ENCODE measurements at regions not wholly inside any gene's neighbourhood (a gene's known extent, or its start where the extent isn't known, plus 50 kb on each side); places are given as distances from the start of the nearest gene placed in this dataset.

- H3K27ac ChIP-seq (ENCODE audit: low read length), result no peak overlapping the region
- no peak overlapping the region for H3K4me3 ChIP-seq (ENCODE audit: low read length)
- H3K36me3 ChIP-seq (ENCODE audit: control insufficient read depth, insufficient read depth, low read length), result no peaks in the 10 kb centered on the region
- no peak for DNase-seq
- no peaks in the 10 kb centered on the region for H3K4me1 ChIP-seq (ENCODE audit: control insufficient read depth, insufficient read depth, low read length)
- H3K9me3 ChIP-seq (ENCODE audit: control insufficient read depth, low read depth, low read length), result no peaks in the 10 kb centered on the region
- H3K27me3 ChIP-seq (ENCODE audit: control insufficient read depth, insufficient read depth, low read length), result no peaks in the 10 kb centered on the region
- no CpG with 5 or more reads among the region's 3 CpGs for WGBS (ENCODE audit: insufficient coverage, low lambda C conversion rate)
Measured at GRCh38 chr4:159443975-159444374, 341.1 kb downstream of the RAPGEF2 start.

GRCh38 chr4:159444678-159445077, 341.8 kb downstream of the RAPGEF2 start:
- Histone ChIP-seq H3K4me1 (ENCODE audit: control insufficient read depth, insufficient read depth, low read length) (no peaks in the 10 kb centered on the region), H3K9me3 (ENCODE audit: control insufficient read depth, low read depth, low read length) (no peaks in the 10 kb centered on the region), H3K36me3 (ENCODE audit: control insufficient read depth, insufficient read depth, low read length) (no peaks in the 10 kb centered on the region), H3K27ac (ENCODE audit: low read length) (no peak overlapping the region), H3K4me3 (ENCODE audit: low read length) (no peak overlapping the region), H3K27me3 (ENCODE audit: control insufficient read depth, insufficient read depth, low read length) (no peaks in the 10 kb centered on the region)
- no peak for DNase-seq
- no CpG with 5 or more reads among the region's 1 CpG for WGBS (ENCODE audit: insufficient coverage, low lambda C conversion rate)

GRCh38 chr4:159445692-159446091, 342.8 kb downstream of the RAPGEF2 start:
- Histone ChIP-seq H3K27me3 (ENCODE audit: control insufficient read depth, insufficient read depth, low read length) (no peaks in the 10 kb centered on the region), H3K27ac (ENCODE audit: low read length) (no peak overlapping the region), H3K4me3 (ENCODE audit: low read length) (no peak overlapping the region), H3K9me3 (ENCODE audit: control insufficient read depth, low read depth, low read length) (no peaks in the 10 kb centered on the region), H3K36me3 (ENCODE audit: control insufficient read depth, insufficient read depth, low read length) (no peaks in the 10 kb centered on the region), H3K4me1 (ENCODE audit: control insufficient read depth, insufficient read depth, low read length) (no peaks in the 10 kb centered on the region)
- no peak for DNase-seq
- WGBS (ENCODE audit: insufficient coverage, low lambda C conversion rate), result no CpG with 5 or more reads among the region's 2 CpGs

GRCh38 chr4:159446266-159446976, 343.5 kb downstream of the RAPGEF2 start:
- peak; percentile 45 to 50 for DNase-seq
- no CpG with 5 or more reads among the region's 6 CpGs for WGBS (ENCODE audit: insufficient coverage, low lambda C conversion rate)

GRCh38 chr4:159447296-159447695, 344.4 kb downstream of the RAPGEF2 start:
- H3K9me3 ChIP-seq (ENCODE audit: control insufficient read depth, low read depth, low read length), result no peaks in the 10 kb centered on the region
- no peak overlapping the region for H3K4me3 ChIP-seq (ENCODE audit: low read length)
- H3K27me3 ChIP-seq (ENCODE audit: control insufficient read depth, insufficient read depth, low read length), result no peaks in the 10 kb centered on the region
- no peaks in the 10 kb centered on the region for H3K36me3 ChIP-seq (ENCODE audit: control insufficient read depth, insufficient read depth, low read length)
- no peaks in the 10 kb centered on the region for H3K4me1 ChIP-seq (ENCODE audit: control insufficient read depth, insufficient read depth, low read length)
- 67% methylated on average over 1 of the region's 4 CpGs for WGBS (ENCODE audit: insufficient coverage, low lambda C conversion rate)
- no peak for DNase-seq
- H3K27ac ChIP-seq (ENCODE audit: low read length), result no peak overlapping the region

More at GRCh38 chr4:159446266-159446976, 343.5 kb downstream of the RAPGEF2 start:
- no peak overlapping the region for H3K4me3 ChIP-seq (ENCODE audit: low read length)
- no peak overlapping the region for H3K27ac ChIP-seq (ENCODE audit: low read length)
- H3K27me3 ChIP-seq (ENCODE audit: control insufficient read depth, insufficient read depth, low read length), result no peaks in the 10 kb centered on the region
- no peaks in the 10 kb centered on the region for H3K36me3 ChIP-seq (ENCODE audit: control insufficient read depth, insufficient read depth, low read length)
- no peaks in the 10 kb centered on the region for H3K4me1 ChIP-seq (ENCODE audit: control insufficient read depth, insufficient read depth, low read length)
- H3K9me3 ChIP-seq (ENCODE audit: control insufficient read depth, low read depth, low read length), result no peaks in the 10 kb centered on the region

- no peaks in the 10 kb centered on the region for H3K4me1 ChIP-seq (ENCODE audit: control insufficient read depth, insufficient read depth, low read length)
- DNase-seq, result no peak
- no peaks in the 10 kb centered on the region for H3K9me3 ChIP-seq (ENCODE audit: control insufficient read depth, low read depth, low read length)
- H3K27me3 ChIP-seq (ENCODE audit: control insufficient read depth, insufficient read depth, low read length), result no peaks in the 10 kb centered on the region
- no peak overlapping the region for H3K27ac ChIP-seq (ENCODE audit: low read length)
- no peaks in the 10 kb centered on the region for H3K36me3 ChIP-seq (ENCODE audit: control insufficient read depth, insufficient read depth, low read length)
- no peak overlapping the region for H3K4me3 ChIP-seq (ENCODE audit: low read length)
- 100% methylated on average over 1 of the region's 2 CpGs for WGBS (ENCODE audit: insufficient coverage, low lambda C conversion rate)
Measured at GRCh38 chr4:159451006-159451405, 348.1 kb downstream of the RAPGEF2 start.

- no peaks in the 10 kb centered on the region for H3K9me3 ChIP-seq (ENCODE audit: control insufficient read depth, low read depth, low read length)
- 88% methylated on average over 1 of the region's 3 CpGs for WGBS (ENCODE audit: insufficient coverage, low lambda C conversion rate)
- no peaks in the 10 kb centered on the region for H3K36me3 ChIP-seq (ENCODE audit: control insufficient read depth, insufficient read depth, low read length)
- no peaks in the 10 kb centered on the region for H3K4me1 ChIP-seq (ENCODE audit: control insufficient read depth, insufficient read depth, low read length)
- H3K27ac ChIP-seq (ENCODE audit: low read length), result no peak overlapping the region
- H3K27me3 ChIP-seq (ENCODE audit: control insufficient read depth, insufficient read depth, low read length), result no peaks in the 10 kb centered on the region
- peak in 1 of 2 donors; percentile 21 for DNase-seq
- no peak overlapping the region for H3K4me3 ChIP-seq (ENCODE audit: low read length)
Measured at GRCh38 chr4:159455675-159456237, 352.9 kb downstream of the RAPGEF2 start.

- Histone ChIP-seq H3K4me1 (ENCODE audit: control insufficient read depth, insufficient read depth, low read length) (no peaks in the 10 kb centered on the region), H3K4me3 (ENCODE audit: low read length) (no peak overlapping the region), H3K9me3 (ENCODE audit: control insufficient read depth, low read depth, low read length) (peaks cover 4% of the 10 kb centered on the region), H3K27ac (ENCODE audit: low read length) (no peak overlapping the region), H3K27me3 (ENCODE audit: control insufficient read depth, insufficient read depth, low read length) (no peaks in the 10 kb centered on the region), H3K36me3 (ENCODE audit: control insufficient read depth, insufficient read depth, low read length) (no peaks in the 10 kb centered on the region)
- no peak for DNase-seq
- WGBS (ENCODE audit: insufficient coverage, low lambda C conversion rate), result 88% methylated on average over 1 of the region's 1 CpG
Measured at GRCh38 chr4:159460371-159460770, 357.5 kb downstream of the RAPGEF2 start.

- H3K36me3 ChIP-seq (ENCODE audit: control insufficient read depth, insufficient read depth, low read length), result no peaks in the 10 kb centered on the region
- no peaks in the 10 kb centered on the region for H3K27me3 ChIP-seq (ENCODE audit: control insufficient read depth, insufficient read depth, low read length)
- no peaks in the 10 kb centered on the region for H3K4me1 ChIP-seq (ENCODE audit: control insufficient read depth, insufficient read depth, low read length)
- no peak overlapping the region for H3K27ac ChIP-seq (ENCODE audit: low read length)
- WGBS (ENCODE audit: insufficient coverage, low lambda C conversion rate), result no CpG with 5 or more reads among the region's 2 CpGs
- H3K9me3 ChIP-seq (ENCODE audit: control insufficient read depth, low read depth, low read length), result peaks cover 4% of the 10 kb centered on the region
- H3K4me3 ChIP-seq (ENCODE audit: low read length), result no peak overlapping the region
- DNase-seq, result no peak
Measured at GRCh38 chr4:159463235-159463634, 360.4 kb downstream of the RAPGEF2 start.

GRCh38 chr4:159464302-159464701, 361.4 kb downstream of the RAPGEF2 start:
- Histone ChIP-seq H3K27me3 (ENCODE audit: control insufficient read depth, insufficient read depth, low read length) (no peaks in the 10 kb centered on the region), H3K4me1 (ENCODE audit: control insufficient read depth, insufficient read depth, low read length) (no peaks in the 10 kb centered on the region), H3K9me3 (ENCODE audit: control insufficient read depth, low read depth, low read length) (peaks cover 4% of the 10 kb centered on the region), H3K36me3 (ENCODE audit: control insufficient read depth, insufficient read depth, low read length) (no peaks in the 10 kb centered on the region), H3K27ac (ENCODE audit: low read length) (no peak overlapping the region), H3K4me3 (ENCODE audit: low read length) (no peak overlapping the region)
- DNase-seq, result no peak

GRCh38 chr4:159476886-159477285, 374.0 kb downstream of the RAPGEF2 start:
- H3K27me3 ChIP-seq (ENCODE audit: control insufficient read depth, insufficient read depth, low read length), result no peaks in the 10 kb centered on the region
- DNase-seq, result no peak

More at GRCh38 chr4:159476886-159477285, 374.0 kb downstream of the RAPGEF2 start:
- H3K4me3 ChIP-seq (ENCODE audit: low read length), result no peak overlapping the region
- H3K9me3 ChIP-seq (ENCODE audit: control insufficient read depth, low read depth, low read length), result no peaks in the 10 kb centered on the region
- H3K4me1 ChIP-seq (ENCODE audit: control insufficient read depth, insufficient read depth, low read length), result no peaks in the 10 kb centered on the region
- H3K27ac ChIP-seq (ENCODE audit: low read length), result no peak overlapping the region
- WGBS (ENCODE audit: insufficient coverage, low lambda C conversion rate), result no CpG with 5 or more reads among the region's 1 CpG
- H3K36me3 ChIP-seq (ENCODE audit: control insufficient read depth, insufficient read depth, low read length), result no peaks in the 10 kb centered on the region
